ENCODE measurements at regions not wholly inside any gene's neighbourhood (a gene's known extent, or its start where the extent isn't known, plus 50 kb on each side); places are given as distances from the start of the nearest gene placed in this dataset.

DNA sequence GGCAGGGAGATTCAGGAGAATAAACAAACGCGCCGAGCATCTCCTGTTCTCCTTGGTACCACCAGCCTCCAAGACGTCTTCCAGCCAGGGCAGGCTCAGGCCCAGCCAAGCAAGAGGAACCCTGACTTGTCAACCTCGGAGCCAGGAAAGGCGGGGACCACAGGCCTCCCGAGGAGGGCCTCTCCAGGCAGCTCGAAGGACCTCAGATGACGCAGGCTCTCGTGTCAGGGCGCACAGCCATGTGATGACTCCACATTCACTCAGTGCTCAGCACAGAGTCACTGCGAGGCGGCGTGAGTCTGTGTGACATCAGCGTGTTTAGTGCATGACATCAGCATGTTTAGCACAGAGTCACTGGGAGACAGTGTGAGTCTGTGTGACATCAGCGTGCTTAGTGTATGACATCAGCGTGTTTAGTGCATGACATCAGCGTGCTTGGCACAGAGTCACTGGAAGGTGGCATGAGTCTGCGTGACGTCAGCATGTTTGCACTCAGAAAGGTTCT is 241.4 kb downstream of the BRD1 start (continued):
- TF ChIP-seq, protein P1, sequence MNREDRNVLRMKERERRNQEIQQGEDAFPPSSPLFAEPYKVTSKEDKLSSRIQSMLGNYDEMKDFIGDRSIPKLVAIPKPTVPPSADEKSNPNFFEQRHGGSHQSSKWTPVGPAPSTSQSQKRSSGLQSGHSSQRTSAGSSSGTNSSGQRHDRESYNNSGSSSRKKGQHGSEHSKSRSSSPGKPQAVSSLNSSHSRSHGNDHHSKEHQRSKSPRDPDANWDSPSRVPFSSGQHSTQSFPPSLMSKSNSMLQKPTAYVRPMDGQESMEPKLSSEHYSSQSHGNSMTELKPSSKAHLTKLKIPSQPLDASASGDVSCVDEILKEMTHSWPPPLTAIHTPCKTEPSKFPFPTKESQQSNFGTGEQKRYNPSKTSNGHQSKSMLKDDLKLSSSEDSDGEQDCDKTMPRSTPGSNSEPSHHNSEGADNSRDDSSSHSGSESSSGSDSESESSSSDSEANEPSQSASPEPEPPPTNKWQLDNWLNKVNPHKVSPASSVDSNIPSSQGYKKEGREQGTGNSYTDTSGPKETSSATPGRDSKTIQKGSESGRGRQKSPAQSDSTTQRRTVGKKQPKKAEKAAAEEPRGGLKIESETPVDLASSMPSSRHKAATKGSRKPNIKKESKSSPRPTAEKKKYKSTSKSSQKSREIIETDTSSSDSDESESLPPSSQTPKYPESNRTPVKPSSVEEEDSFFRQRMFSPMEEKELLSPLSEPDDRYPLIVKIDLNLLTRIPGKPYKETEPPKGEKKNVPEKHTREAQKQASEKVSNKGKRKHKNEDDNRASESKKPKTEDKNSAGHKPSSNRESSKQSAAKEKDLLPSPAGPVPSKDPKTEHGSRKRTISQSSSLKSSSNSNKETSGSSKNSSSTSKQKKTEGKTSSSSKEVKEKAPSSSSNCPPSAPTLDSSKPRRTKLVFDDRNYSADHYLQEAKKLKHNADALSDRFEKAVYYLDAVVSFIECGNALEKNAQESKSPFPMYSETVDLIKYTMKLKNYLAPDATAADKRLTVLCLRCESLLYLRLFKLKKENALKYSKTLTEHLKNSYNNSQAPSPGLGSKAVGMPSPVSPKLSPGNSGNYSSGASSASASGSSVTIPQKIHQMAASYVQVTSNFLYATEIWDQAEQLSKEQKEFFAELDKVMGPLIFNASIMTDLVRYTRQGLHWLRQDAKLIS (CRISPR knock-in tag; IDR thresholded peaks at IDR 0.05), result no peak
- TF ChIP-seq MAFF (IDR thresholded peaks at IDR 0.05; ENCODE audit: low read depth, low read length) (no peak), ZNF569 (CRISPR knock-in tag; IDR thresholded peaks at IDR 0.05; ENCODE audit: borderline replicate concordance) (no peak), ZNF562 (CRISPR knock-in tag; IDR thresholded peaks at IDR 0.05; ENCODE audit: borderline replicate concordance) (no peak)

- in situ Hi-C loops (cut with HindIII; ENCODE audit: extremely low pct_ligation_motif_present, low pct_unique_long_range_greater_than_20kb) (no loop called here), intact Hi-C loops (cut with micrococcal nuclease; ENCODE audit: unreplicated experiment) (no loop called here)
- Histone ChIP-seq H3K27ac (ENCODE audit: extremely low read length, insufficient read depth, low read length) (no peak overlapping the region), H3K79me2 (ENCODE audit: insufficient read depth, low read length) (no peaks in the 10 kb centered on the region), H3K36me3 (replicated peaks in 1 of 2; ENCODE audit: control insufficient read depth in 1 of 2, insufficient read depth in 2 of 2, low read length in 2 of 2) (no peaks in the 10 kb centered on the region), H3K4me1 (ENCODE audit: insufficient read depth, low read length) (no peaks in the 10 kb centered on the region), H2AFZ (ENCODE audit: low read length) (no peak overlapping the region), H3K9me3 (ENCODE audit: low read length) (peaks cover 3% of the 10 kb centered on the region; the same call in 1 of the 2 replicates), H3K4me3 (replicated peaks in 1 of 3; ENCODE audit: insufficient read depth in 1 of 3, low read depth in 2 of 3, low read length in 3 of 3) (no peak overlapping the region), H3K27me3 (ENCODE audit: control insufficient read depth in 1 of 2, insufficient read depth in 2 of 2, low read length in 2 of 2) (peaks cover 9 to 59% of the 10 kb centered on the region in 2 experiments; a peak in 4 of 5 replicates), H4K20me1 (ENCODE audit: insufficient read depth, low read length) (no peaks in the 10 kb centered on the region), H3K9ac (ENCODE audit: insufficient read depth, low read depth, low read length) (no peak overlapping the region), H3K4me2 (ENCODE audit: low read depth, low read length) (no peak overlapping the region)
- DNase-seq (ENCODE audit: low spot score) (no peak), FAIRE-seq (no peak), ATAC-seq (no peak)
- ChIA-PET POLR2A (no interaction called here), CTCF (ENCODE audit: low intra/inter-chr PET ratio, low total read pairs) (no interaction called here)
- BruUV-seq (replicated peaks), result no TSS peak
- WGBS (ENCODE audit: low lambda C conversion rate), result 12% methylated on average over 12 of the region's 23 CpGs
- TF ChIP-seq ZIK1 (CRISPR knock-in tag; IDR thresholded peaks at IDR 0.05; ENCODE audit: borderline replicate concordance, low read depth), result no peak
- no peak for TF ChIP-seq YEATS2 (CRISPR knock-in tag; IDR thresholded peaks at IDR 0.05; ENCODE audit: borderline replicate concordance)
- TF ChIP-seq ELF4 (CRISPR knock-in tag; IDR thresholded peaks at IDR 0.05; ENCODE audit: borderline replicate concordance), result no peak
- TF ChIP-seq, protein P2, sequence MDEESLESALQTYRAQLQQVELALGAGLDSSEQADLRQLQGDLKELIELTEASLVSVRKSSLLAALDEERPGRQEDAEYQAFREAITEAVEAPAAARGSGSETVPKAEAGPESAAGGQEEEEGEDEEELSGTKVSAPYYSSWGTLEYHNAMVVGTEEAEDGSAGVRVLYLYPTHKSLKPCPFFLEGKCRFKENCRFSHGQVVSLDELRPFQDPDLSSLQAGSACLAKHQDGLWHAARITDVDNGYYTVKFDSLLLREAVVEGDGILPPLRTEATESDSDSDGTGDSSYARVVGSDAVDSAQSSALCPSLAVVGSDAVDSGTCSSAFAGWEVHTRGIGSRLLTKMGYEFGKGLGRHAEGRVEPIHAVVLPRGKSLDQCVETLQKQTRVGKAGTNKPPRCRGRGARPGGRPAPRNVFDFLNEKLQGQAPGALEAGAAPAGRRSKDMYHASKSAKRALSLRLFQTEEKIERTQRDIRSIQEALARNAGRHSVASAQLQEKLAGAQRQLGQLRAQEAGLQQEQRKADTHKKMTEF (CRISPR knock-in tag; IDR thresholded peaks at IDR 0.05), result no peak
- no peak for TF ChIP-seq PPARG (CRISPR knock-in tag; conservative IDR thresholded peaks at IDR 0.05)
- no peak for TF ChIP-seq NR0B2 (CRISPR knock-in tag; IDR thresholded peaks at IDR 0.05)
- TF ChIP-seq AGO1 (IDR thresholded peaks at IDR 0.05; ENCODE audit: low read depth, low read length, poor library complexity, severe bottlenecking), result no peak
- no peak for TF ChIP-seq SP5 (CRISPR knock-in tag; IDR thresholded peaks at IDR 0.05; ENCODE audit: borderline replicate concordance, low read depth)
- TF ChIP-seq ZNF652 (CRISPR knock-in tag; IDR thresholded peaks at IDR 0.05; ENCODE audit: borderline replicate concordance, low read depth), result no peak
- TF ChIP-seq XRCC5 (optimal IDR thresholded peaks at IDR 0.05; ENCODE audit: low read length), result no peak
These were observed 242.0 kb downstream of the BRD1 start for GRCh38 chr22:49585461-49586243.

Data from HepG2 (cell line).